ENCODE measurements at regions not wholly inside any gene's neighbourhood (a gene's known extent, or its start where the extent isn't known, plus 50 kb on each side); places are given as distances from the start of the nearest gene placed in this dataset.
"Not testable (repeated sequence)": the region's sequence is repeated elsewhere in the genome, so short reads cannot be mapped to it uniquely, and the experiment has no call there.

GRCh38 chr1:197987294-197987693 is 70.1 kb downstream of the LHX9 start:
- H3T11ph ChIP-seq (ENCODE audit: low read length): no peak overlapping the region
- H2AK5ac ChIP-seq (ENCODE audit: insufficient read length, low read length): no peak overlapping the region
- H3K27me3 ChIP-seq (ENCODE audit: insufficient read depth, low read length): no peaks in the 10 kb centered on the region
- H3K79me2 ChIP-seq (ENCODE audit: insufficient read depth, low read length): no peaks in the 10 kb centered on the region
- Mint-ChIP-seq H3K4me1 (no peaks in the 10 kb centered on the region), H3K9me3 (no peaks in the 10 kb centered on the region), H3K4me3 (no peak overlapping the region), H3K27me3 (ENCODE audit: low read depth) (no peaks in the 10 kb centered on the region), H3K27ac (no peak overlapping the region), H3K36me3 (ENCODE audit: insufficient read depth in 1 of 3, low read depth in 3 of 3) (no peaks in the 10 kb centered on the region)
- no peaks in the 10 kb centered on the region for H3K4me1 ChIP-seq (ENCODE audit: insufficient read depth, low read length)
- no peak overlapping the region for H2BK5ac ChIP-seq (ENCODE audit: insufficient read length, low read length)
- no peak overlapping the region for H3K4me2 ChIP-seq (ENCODE audit: insufficient read depth, insufficient read length, low read length)
- no peak overlapping the region for H3K4ac ChIP-seq (ENCODE audit: low read depth, low read length)
- H3K18ac ChIP-seq (ENCODE audit: insufficient read length, low read depth, low read length): no peak overlapping the region
- no peak overlapping the region for H4K8ac ChIP-seq (replicated peaks; ENCODE audit: insufficient read length, low read depth, low read length)
- no peak overlapping the region for H3K9ac ChIP-seq (ENCODE audit: extremely low read depth, insufficient read length, low read length)
- no peak overlapping the region for H2BK12ac ChIP-seq (ENCODE audit: insufficient read length, low read depth, low read length)
- no peak overlapping the region for H3K27ac ChIP-seq (ENCODE audit: insufficient read length, low read depth, low read length)
- H3K23ac ChIP-seq (ENCODE audit: insufficient read length, low read depth, low read length): no peak overlapping the region
- no peak overlapping the region for H4K91ac ChIP-seq (ENCODE audit: insufficient read length, low read depth, low read length)
- no peaks in the 10 kb centered on the region for H3K79me1 ChIP-seq (ENCODE audit: insufficient read depth, low read depth, low read length, poor library complexity, severe bottlenecking)
- H2BK120ac ChIP-seq (ENCODE audit: low read depth, low read length, poor library complexity, severe bottlenecking): no peak overlapping the region
- TF ChIP-seq CTCF (conservative IDR thresholded peaks at IDR 0.05): no peak
- no peak overlapping the region for H3K56ac ChIP-seq (ENCODE audit: insufficient read length, low read depth, low read length)
- no peaks in the 10 kb centered on the region for H3K9me3 ChIP-seq (ENCODE audit: control insufficient read depth, low read depth, low read length)
- no peak overlapping the region for H2BK20ac ChIP-seq (ENCODE audit: low read depth, low read length, poor library complexity, severe bottlenecking)
- H4K5ac ChIP-seq (ENCODE audit: insufficient read length, low read depth, low read length): no peak overlapping the region
- no peaks in the 10 kb centered on the region for H3K23me2 ChIP-seq (ENCODE audit: insufficient read length, low read depth, low read length, poor library complexity, severe bottlenecking)
- no peak overlapping the region for H3K14ac ChIP-seq (ENCODE audit: insufficient read depth, low read length)
- H2AFZ ChIP-seq (ENCODE audit: low read length): no peak overlapping the region
- no CpG with 5 or more reads among the region's 3 CpGs for WGBS (ENCODE audit: extremely low coverage, insufficient read length, low lambda C conversion rate)
- H2BK15ac ChIP-seq (ENCODE audit: low read depth, low read length): no peak overlapping the region
- no peak for DNase-seq
- H4K20me1 ChIP-seq (ENCODE audit: control insufficient read depth, insufficient read depth, insufficient read length): no peaks in the 10 kb centered on the region

GRCh38 chr1:197988581-197988980 is 71.4 kb downstream of the LHX9 start:
- no CpG with 5 or more reads among the region's 7 CpGs for WGBS (ENCODE audit: extremely low coverage, insufficient read length, low lambda C conversion rate)
- H3K4me2 ChIP-seq (ENCODE audit: insufficient read depth, insufficient read length, low read length); H2BK20ac ChIP-seq (ENCODE audit: low read depth, low read length, poor library complexity, severe bottlenecking); H3K4me3 Mint-ChIP-seq; H2BK15ac ChIP-seq (ENCODE audit: low read depth, low read length); H3K18ac ChIP-seq (ENCODE audit: insufficient read length, low read depth, low read length); H3K79me2 ChIP-seq (ENCODE audit: insufficient read depth, low read length); H2BK5ac ChIP-seq (ENCODE audit: insufficient read length, low read length); H2AFZ ChIP-seq (ENCODE audit: low read length); H3K27me3 Mint-ChIP-seq (ENCODE audit: low read depth); H3T11ph ChIP-seq (ENCODE audit: low read length); H3K56ac ChIP-seq (ENCODE audit: insufficient read length, low read depth, low read length); H3K4me1 ChIP-seq (ENCODE audit: insufficient read depth, low read length); H2AK5ac ChIP-seq (ENCODE audit: insufficient read length, low read length); H4K91ac ChIP-seq (ENCODE audit: insufficient read length, low read depth, low read length); H4K8ac ChIP-seq (replicated peaks; ENCODE audit: insufficient read length, low read depth, low read length); DNase-seq; H3K9me3 Mint-ChIP-seq; H3K27me3 ChIP-seq (ENCODE audit: insufficient read depth, low read length); H3K36me3 Mint-ChIP-seq (ENCODE audit: insufficient read depth in 1 of 3, low read depth in 3 of 3); H4K5ac ChIP-seq (ENCODE audit: insufficient read length, low read depth, low read length); H3K23me2 ChIP-seq (ENCODE audit: insufficient read length, low read depth, low read length, poor library complexity, severe bottlenecking); H2BK12ac ChIP-seq (ENCODE audit: insufficient read length, low read depth, low read length); H3K79me1 ChIP-seq (ENCODE audit: insufficient read depth, low read depth, low read length, poor library complexity, severe bottlenecking); H4K20me1 ChIP-seq (ENCODE audit: control insufficient read depth, insufficient read depth, insufficient read length); H3K23ac ChIP-seq (ENCODE audit: insufficient read length, low read depth, low read length); H3K9me3 ChIP-seq (ENCODE audit: control insufficient read depth, low read depth, low read length); H3K14ac ChIP-seq (ENCODE audit: insufficient read depth, low read length); H3K4me1 Mint-ChIP-seq; H3K4ac ChIP-seq (ENCODE audit: low read depth, low read length); H2BK120ac ChIP-seq (ENCODE audit: low read depth, low read length, poor library complexity, severe bottlenecking); H3K9ac ChIP-seq (ENCODE audit: extremely low read depth, insufficient read length, low read length); H3K27ac ChIP-seq (ENCODE audit: insufficient read length, low read depth, low read length): not testable (repeated sequence)
- H3K27ac Mint-ChIP-seq: peak overlapping the region in 1 of 3 experiments; percentile 54; a peak in 1 of 7 replicates
